HEK293T (cell line): ENCODE measurements at regions not wholly inside any gene's neighbourhood (a gene's known extent, or its start where the extent isn't known, plus 50 kb on each side); places are given as distances from the start of the nearest gene placed in this dataset.

Experiments used
- CTCF ChIA-PET: fragments of 350-600 bp; formaldehyde crosslinking; extraction: SDS; loops from one replicate; lab custom pipeline; 2021; ENCODE audit warnings: antibody characterized with exemption, inconsistent platforms; lab: Yijun Ruan, JAX
- POLR2A ChIA-PET: fragments of 350-600 bp; formaldehyde crosslinking; extraction: SDS; loops from one replicate; lab custom pipeline; 2020; ENCODE audit warnings: antibody characterized with exemption, inconsistent platforms; lab: Yijun Ruan, JAX
- DNase-seq: peaks from one replicate; pipeline ENCODE4 v3.0.0; 2012; ENCODE audit warnings: mixed read lengths; ENCODE audit errors: extremely low spot score
- ARNT ChIP-seq: fragments of 450-650 bp; IDR thresholded peaks from 2 replicates; pipeline ENCODE4 v1.6.1; 2017; ENCODE audit warnings: mild to moderate bottlenecking
- BHLHE40 ChIP-seq: fragments of 450-650 bp; IDR thresholded peaks from 2 replicates; pipeline ENCODE4 v1.6.1; 2016; ENCODE audit warnings: mild to moderate bottlenecking, moderate library complexity, borderline replicate concordance
- CTBP1 ChIP-seq: fragments of 450-650 bp; IDR thresholded peaks from 2 replicates; pipeline ENCODE4 v1.6.1; 2016; ENCODE audit warnings: borderline replicate concordance
- ELF4 ChIP-seq: fragments of 450-650 bp; IDR thresholded peaks from 2 replicates; pipeline ENCODE4 v1.6.1; 2017; ENCODE audit warnings: antibody characterized with exemption
- FOXA1 ChIP-seq: fragments of 450-650 bp; IDR thresholded peaks from 2 replicates; pipeline ENCODE4 v1.6.1; 2016; ENCODE audit warnings: mild to moderate bottlenecking
- FOXK2 ChIP-seq: fragments of 450-650 bp; IDR thresholded peaks from 2 replicates; pipeline ENCODE4 v1.6.1; 2016; ENCODE audit warnings: mild to moderate bottlenecking
- FOXM1 ChIP-seq: fragments of 450-650 bp; IDR thresholded peaks from 2 replicates; pipeline ENCODE4 v1.6.1; 2017; ENCODE audit warnings: mild to moderate bottlenecking, borderline replicate concordance
- HDGF ChIP-seq: fragments of 450-650 bp; IDR thresholded peaks from 2 replicates; pipeline ENCODE4 v1.6.1; 2017; ENCODE audit warnings: antibody characterized with exemption, borderline replicate concordance
- L3MBTL2 ChIP-seq: fragments of 450-650 bp; conservative IDR thresholded peaks from 2 replicates; pipeline ENCODE4 v1.6.1; 2016; ENCODE audit warnings: mild to moderate bottlenecking
- LEF1 ChIP-seq: fragments of 450-650 bp; IDR thresholded peaks from 2 replicates; pipeline ENCODE4 v1.6.1; 2017; ENCODE audit warnings: mild to moderate bottlenecking, borderline replicate concordance
- NFRKB ChIP-seq: fragments of 450-650 bp; IDR thresholded peaks from 2 replicates; pipeline ENCODE4 v1.6.1; 2016; ENCODE audit warnings: mild to moderate bottlenecking, moderate library complexity
- PKNOX1 ChIP-seq: fragments of 450-650 bp; IDR thresholded peaks from 2 replicates; pipeline ENCODE4 v1.6.1; 2016
- SP1 ChIP-seq: fragments of 450-650 bp; IDR thresholded peaks from 2 replicates; pipeline ENCODE4 v1.6.1; 2017
- SUZ12 ChIP-seq: fragments of 450-650 bp; IDR thresholded peaks from 2 replicates; pipeline ENCODE4 v1.6.1; 2016; ENCODE audit warnings: mild to moderate bottlenecking
- TARDBP ChIP-seq: fragments of 450-650 bp; IDR thresholded peaks from 2 replicates; pipeline ENCODE4 v1.6.1; 2016
- ZNF384 ChIP-seq: fragments of 450-650 bp; IDR thresholded peaks from 2 replicates; pipeline ENCODE4 v1.6.1; 2016

- TF ChIP-seq FOXA1: no peak
- TF ChIP-seq PKNOX1: 0 out of 2 replicates have a peak, but pooled peaks have one; percentile 30
- no peak for DNase-seq
- CTCF ChIA-PET: no interaction called here
- POLR2A ChIA-PET: no interaction called here
Measured at GRCh38 chr21:41640748-41641509, 125.9 kb downstream of the RIPK4 start.

- DNase-seq: no peak
- POLR2A ChIA-PET: no interaction called here
- no peak for TF ChIP-seq HDGF
- no peak for TF ChIP-seq FOXA1
- no peak for TF ChIP-seq TARDBP
- no peak for TF ChIP-seq FOXK2
- TF ChIP-seq SUZ12: no peak
- no peak for TF ChIP-seq PKNOX1
- TF ChIP-seq LEF1: no peak
- TF ChIP-seq NFRKB: no peak
- no peak for TF ChIP-seq ARNT
- TF ChIP-seq SP1: no peak
- no peak for TF ChIP-seq ELF4
- TF ChIP-seq L3MBTL2: no peak
- CTCF ChIA-PET: no interaction called here
Measured at GRCh38 chr21:41639766-41640165, 127.1 kb downstream of the RIPK4 start.

- DNase-seq: no peak
- CTCF ChIA-PET: no interaction called here
- no peak for TF ChIP-seq LEF1
- TF ChIP-seq ELF4: no peak
- TF ChIP-seq CTBP1: no peak
- TF ChIP-seq HDGF: no peak
- no peak for TF ChIP-seq PKNOX1
- no peak for TF ChIP-seq NFRKB
- no peak for TF ChIP-seq BHLHE40
- TF ChIP-seq FOXA1: no peak
- no peak for TF ChIP-seq ZNF384
- TF ChIP-seq SP1: no peak
- TF ChIP-seq TARDBP: no peak
- no peak for TF ChIP-seq SUZ12
- no peak for TF ChIP-seq L3MBTL2
- no peak for TF ChIP-seq FOXM1
- TF ChIP-seq ARNT: no peak
- POLR2A ChIA-PET: no interaction called here
Measured at GRCh38 chr21:41639336-41639735, 127.5 kb downstream of the RIPK4 start.

DNA sequence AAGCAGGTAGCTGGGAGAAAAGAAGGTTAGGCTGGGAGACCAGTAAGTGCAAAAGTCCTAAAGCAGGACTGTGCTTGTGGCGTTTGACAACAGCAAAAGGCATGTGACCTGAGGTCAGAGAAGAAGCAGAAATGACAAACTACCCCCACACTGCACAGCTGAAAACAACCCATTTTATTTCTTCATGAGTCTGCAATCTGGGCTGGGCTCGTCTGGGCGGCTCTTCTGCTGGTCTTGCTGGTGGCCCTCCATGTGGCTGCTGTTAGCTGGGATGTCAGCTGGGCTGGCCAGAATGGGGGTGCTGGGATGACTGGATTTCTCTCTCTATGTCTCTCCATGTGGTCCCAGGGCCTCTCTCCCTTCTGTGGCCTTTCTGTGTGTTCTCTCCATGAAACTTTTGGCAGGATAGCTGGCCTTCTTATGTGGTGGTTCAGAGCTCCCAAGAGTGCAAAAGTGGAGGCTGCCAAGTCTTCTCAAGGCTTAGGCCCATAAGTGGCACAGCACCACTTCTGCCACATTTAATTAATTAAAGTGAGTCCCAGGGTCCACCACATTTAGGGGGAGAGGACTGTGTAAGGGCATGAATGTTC, 128.6 kb downstream of the RIPK4 start:
- DNase-seq: no peak
- ChIA-PET POLR2A (no interaction called here), CTCF (no interaction called here)
- TF ChIP-seq LEF1: no peak

GRCh38 chr21:41636636-41637630, 129.0 kb upstream of the TMPRSS2 start:
- TF ChIP-seq CTBP1: no peak
- no peak for DNase-seq
- CTCF ChIA-PET: no interaction called here
- POLR2A ChIA-PET: no interaction called here

DNA sequence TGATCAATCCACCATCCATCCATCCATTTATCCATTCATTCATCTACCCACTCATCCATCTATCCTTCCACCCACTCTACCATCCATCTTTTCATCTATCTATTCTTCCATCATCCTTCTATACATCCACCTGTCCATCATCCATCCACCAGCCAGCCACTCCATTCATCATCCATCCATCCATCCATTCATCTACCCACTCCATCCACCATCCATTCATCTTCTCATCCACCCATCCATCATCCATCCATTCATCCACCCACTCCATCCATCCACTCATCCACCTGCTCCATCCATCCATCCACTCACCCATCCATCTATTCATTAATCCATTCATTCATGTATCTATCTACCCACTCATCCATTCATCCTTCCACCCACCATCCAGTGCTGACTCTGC, 127.9 kb upstream of the TMPRSS2 start:
- TF ChIP-seq HDGF (no peak), FOXA1 (no peak), CTBP1 (no peak), LEF1 (no peak), ZNF384 (no peak), ELF4 (no peak), PKNOX1 (peak; percentile 12; the same call in 1 of the 2 replicates)
- ChIA-PET POLR2A (no interaction called here), CTCF (no interaction called here)
- no peak for DNase-seq
